SU-DHL-6 (cell line): ENCODE measurements at regions not wholly inside any gene's neighbourhood (a gene's known extent, or its start where the extent isn't known, plus 50 kb on each side); places are given as distances from the start of the nearest gene placed in this dataset.

Experiments
- CTCF ChIP-seq: fragments of 200-600 bp; sonication (generic); IDR thresholded peaks from one replicate; pipeline ENCODE4 v1.5.1; 2017; ENCODE audit warnings: antibody characterized with exemption, mild to moderate bottlenecking, low read length, moderate library complexity; ENCODE audit not compliant: insufficient read depth, poor library complexity, severe bottlenecking
- EZH2phosphoT487 ChIP-seq: fragments of 200-600 bp; sonication (generic), shearing (Covaris generic); conservative IDR thresholded peaks from 2 replicates; pipeline ENCODE4 v1.6.1; 2018; ENCODE audit warnings: mild to moderate bottlenecking, antibody characterized with exemption, low read length, moderate library complexity, mixed read lengths

GRCh38 chr2:209276000-209276399, 147.8 kb upstream of the MAP2 start:
- TF ChIP-seq CTCF (no peak), EZH2phosphoT487 (no peak)
